ENCODE measurements at regions not wholly inside any gene's neighbourhood (a gene's known extent, or its start where the extent isn't known, plus 50 kb on each side); places are given as distances from the start of the nearest gene placed in this dataset.

- TF ChIP-seq CTCF (conservative IDR thresholded peaks at IDR 0.05; ENCODE audit: low read length) = no peak
- no peak for TF ChIP-seq EZH2phosphoT487 (IDR thresholded peaks at IDR 0.05; ENCODE audit: borderline replicate concordance)
These were observed 150.3 kb upstream of the NRP1 start for GRCh38 chr10:33484787-33485186.
